Inflammatory macrophage treated with lipopolysaccharide for 4 hours (primary cell): ENCODE measurements at regions not wholly inside any gene's neighbourhood (a gene's known extent, or its start where the extent isn't known, plus 50 kb on each side); places are given as distances from the start of the nearest gene placed in this dataset.
"Not testable (repeated sequence)": the region's sequence is repeated elsewhere in the genome, so short reads cannot be mapped to it uniquely, and the experiment has no call there.

Source experiments
- DNase-seq: peaks from one replicate; pipeline ENCODE4 v3.0.0-alpha.2; 2020

DNA sequence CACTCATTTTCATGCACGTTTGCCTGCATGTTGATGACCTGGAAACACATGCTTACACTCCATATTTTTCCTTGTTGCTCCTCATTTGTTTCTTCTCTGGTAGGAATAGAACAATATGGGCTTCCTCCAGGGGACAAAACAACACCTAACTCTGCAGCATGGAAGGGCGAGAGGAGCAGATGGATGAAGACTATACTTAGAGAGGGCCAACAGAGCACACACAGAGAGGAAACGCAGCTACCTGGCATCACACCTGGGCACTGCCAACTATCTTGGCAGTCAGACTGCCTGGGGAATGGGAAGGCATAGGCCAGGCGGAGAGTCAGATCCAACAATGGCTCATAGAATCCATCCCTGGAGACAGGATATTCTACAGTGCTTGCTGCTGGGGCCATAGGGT is 290.9 kb downstream of the CD83 start:
- no peak for DNase-seq

DNA sequence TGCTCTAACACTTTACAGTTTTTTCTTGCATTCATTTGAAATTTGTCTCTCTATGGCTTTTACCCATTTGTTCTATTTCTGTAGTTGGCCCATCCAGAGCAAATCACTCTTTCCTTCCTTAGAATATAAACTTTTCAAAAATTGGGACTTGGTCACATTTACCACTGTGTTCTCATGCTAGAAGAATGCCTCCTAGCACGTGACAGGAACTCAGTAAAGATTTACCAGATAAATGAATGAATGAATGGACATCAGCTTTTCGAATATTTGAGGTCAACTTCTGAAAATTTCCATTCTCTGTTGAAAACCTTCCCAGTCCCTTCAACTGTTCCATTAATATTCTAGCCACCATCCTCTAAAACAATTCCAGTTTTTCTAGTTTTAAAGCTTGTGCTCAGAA is 294.5 kb downstream of the CD83 start:
- no peak for DNase-seq

DNA sequence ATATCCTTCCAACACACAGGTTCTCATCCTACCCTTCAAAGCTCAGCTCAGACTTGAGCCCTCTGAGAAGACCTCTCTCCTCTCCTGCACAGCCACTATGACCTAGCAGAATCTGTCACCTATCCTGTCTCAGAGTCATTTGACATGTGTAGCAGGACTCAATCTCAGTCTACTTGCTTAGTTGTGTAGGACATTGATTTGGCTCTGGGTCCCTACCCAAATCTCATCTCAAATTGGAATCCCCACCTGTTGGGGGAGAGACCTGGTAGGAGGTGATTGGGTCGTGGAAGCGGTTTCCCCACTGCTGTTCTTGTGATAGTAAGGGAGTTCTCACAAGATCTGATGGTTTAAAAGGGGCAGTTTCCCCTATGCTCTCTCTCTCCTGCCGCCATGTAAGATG is 297.9 kb downstream of the CD83 start:
- DNase-seq: no peak

DNA sequence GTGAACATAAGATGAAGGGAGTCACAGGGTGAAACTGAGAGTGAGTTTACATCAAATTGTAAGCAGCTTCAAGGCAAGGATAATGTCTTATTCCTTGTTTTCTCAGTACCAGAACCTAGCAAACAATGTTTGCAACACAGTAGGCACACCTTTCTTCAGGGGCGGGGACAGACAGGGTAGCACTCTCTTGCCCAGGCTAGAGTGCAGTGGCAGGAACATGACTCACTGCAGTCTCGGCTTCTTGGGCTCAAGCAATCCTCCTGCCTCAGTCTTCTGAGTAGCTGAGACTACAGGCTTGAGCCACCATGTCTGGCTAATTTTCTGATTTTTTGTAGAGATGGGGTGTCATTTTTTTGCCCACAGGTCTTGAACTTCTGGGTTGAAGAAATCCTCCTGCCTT is 299.8 kb downstream of the CD83 start:
- DNase-seq: no peak

DNA sequence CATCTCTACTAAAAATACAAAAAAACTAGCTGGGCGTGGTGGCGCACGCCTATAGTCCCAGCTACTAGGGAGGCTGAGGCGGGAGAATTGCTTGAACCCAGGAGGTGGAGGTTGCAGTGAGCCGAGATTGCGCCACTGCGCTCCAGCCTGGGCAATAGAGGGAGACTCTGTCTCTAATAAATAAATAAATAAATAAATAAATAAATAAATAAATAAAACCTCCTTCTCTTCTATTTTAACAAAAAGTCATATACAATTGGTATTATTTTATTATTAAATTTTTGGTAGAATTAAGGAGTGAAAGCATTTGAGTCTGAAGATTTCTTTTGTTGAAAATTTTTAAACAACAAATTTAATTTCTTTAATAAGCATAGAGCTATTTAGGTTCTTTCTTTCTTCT is 301.7 kb downstream of the CD83 start:
- not testable (repeated sequence) for DNase-seq

DNA sequence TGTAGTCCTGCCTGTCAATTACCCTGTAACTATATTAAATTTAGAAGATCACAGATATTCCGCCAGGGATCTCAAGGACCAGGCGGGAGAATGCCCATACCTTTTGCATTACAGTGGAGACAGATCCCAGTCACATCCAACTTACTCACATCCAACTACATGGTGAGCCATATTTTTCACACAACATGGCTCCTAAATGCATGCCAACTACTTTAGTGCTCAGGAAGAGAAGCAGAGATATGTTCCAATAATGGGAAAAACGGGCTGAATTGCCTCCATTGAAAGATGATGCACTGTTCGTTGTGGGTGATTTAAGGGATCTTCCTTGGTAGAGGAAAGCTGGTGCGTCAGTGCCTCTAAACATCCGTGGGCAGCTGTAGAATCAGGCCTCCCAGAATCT is 304.5 kb downstream of the CD83 start:
- DNase-seq: no peak

DNA sequence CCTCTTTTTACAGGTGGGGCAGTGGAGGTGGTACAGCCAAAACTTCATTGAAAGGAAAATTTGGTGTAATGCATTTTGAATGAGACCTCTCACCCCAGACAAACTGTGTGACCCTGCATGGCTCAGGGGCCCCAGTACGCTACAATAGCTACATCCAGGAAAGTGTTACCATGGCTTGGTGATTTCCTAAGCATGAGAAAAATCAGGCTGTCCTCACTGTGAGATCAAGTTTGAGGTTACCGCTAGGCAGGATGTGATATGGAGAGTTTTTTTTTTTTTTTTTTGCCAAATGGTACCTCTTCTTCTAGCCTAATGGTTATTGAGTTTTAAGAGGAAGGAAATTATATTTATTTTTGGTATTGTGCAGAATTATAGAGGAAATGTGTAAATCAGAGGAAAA is 305.3 kb downstream of the CD83 start:
- no peak for DNase-seq

DNA sequence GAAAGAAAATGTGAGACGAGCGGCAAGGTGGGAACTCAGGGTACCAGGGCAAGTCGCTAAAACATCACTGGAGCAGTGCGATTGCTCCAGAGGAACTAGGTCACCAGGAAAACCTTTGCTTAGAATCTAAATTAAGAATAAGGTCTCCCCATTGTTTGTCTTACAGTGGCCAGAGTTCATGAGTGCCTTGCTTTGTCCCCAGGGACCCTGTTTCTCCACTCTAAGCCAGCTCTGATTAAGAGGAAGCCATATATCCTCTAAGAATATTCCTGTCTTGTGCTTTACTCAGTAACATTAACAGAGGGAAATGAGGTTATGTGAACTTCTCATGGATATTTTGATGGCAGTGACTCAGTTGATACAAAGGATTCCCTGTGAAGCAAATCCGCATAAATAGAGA is 305.8 kb downstream of the CD83 start:
- DNase-seq: no peak

DNA sequence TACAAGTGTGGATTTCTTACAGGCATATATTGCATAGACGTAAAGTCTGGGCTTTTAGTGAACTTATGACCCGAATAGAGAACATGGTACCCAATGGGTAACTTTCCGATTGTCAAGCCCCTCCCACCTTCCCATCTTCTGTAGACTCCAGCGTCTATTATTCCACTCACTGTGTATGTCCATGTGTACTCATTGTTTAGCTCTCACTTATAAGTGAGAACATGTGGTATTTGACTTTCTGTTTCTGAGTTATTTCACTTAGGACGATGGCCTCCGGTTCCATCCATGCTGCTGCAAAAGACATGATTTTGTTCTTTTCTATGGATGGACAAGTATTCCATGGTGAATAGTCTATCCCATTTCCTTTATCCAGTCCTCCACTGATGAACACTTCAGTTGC is 306.4 kb downstream of the CD83 start:
- DNase-seq: no peak

DNA sequence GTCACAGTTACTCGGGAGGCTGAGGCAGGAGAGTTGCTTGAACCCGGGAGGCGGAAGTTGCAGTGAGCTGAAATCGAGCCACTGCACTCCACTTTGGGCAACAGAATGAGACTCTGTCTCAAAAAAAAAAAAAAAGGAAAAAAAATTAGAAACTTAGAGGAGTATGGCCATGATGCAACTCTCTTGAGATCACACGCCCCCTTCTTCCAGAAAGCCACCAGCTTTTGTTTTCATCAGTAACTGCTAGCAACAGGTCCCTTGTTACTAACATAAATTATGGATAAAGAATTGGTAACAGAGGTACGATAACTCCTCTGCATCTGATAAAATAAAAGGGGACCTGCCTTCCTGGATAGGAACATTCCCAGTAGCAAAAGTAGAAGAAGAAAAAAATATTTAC is 308.2 kb downstream of the CD83 start:
- DNase-seq: no peak

DNA sequence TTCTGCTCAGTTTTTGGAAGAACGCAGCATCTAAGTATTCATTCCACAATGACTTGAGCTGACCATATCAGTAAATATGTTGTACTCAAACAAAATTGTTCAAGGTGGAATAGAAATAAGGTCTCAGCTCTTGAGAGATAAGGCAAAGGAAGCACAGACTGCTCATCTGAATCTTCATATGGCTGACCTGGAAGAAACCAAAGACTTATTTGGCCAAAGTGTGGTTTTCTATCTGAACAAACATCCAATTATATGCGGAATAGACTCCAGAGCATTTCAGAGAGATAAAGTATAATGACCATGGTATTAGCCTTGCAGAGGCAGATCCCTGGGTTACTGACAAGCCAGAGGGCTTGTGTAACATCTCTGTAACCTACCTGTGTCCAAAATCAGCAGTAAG is 308.7 kb downstream of the CD83 start:
- DNase-seq: no peak

DNA sequence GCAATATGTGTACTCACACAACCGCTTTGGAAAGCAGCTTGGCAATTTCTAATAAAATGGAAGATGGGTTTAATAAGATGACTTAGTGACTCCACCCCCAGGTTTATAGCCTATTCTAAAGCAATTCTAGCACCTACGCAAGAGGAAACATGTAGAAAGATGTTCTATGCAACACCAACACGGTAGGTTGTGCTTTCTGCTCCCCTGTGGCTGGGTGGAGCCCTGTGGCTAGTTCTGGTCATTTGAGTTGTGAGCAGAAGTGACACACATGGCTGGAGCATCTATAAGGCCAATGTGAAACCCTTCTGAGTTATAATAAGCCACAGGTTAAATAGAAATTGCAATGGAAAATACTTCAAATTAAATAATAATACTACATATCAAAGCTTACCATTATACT is 310.7 kb downstream of the CD83 start:
- DNase-seq: no peak

DNA sequence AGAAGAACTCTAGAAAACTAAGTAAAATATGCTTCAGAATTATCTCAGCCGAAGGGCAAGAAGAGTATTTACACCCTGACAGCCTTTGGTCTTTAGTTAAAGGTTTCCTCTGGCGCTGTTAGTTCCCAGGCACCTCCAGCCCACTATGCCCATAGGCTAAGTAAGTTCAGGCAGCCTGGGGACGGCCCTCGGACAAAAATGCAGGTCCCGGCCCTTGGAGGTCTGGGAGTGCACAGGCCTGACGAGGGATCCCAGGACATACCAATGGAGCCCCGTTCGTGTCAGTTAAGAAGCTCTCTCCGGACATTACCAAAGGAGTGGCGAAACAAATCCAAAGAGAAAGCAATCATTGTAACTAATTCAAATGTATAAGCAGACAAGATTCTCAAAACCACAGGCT is 311.8 kb downstream of the CD83 start:
- DNase-seq: no peak

DNA sequence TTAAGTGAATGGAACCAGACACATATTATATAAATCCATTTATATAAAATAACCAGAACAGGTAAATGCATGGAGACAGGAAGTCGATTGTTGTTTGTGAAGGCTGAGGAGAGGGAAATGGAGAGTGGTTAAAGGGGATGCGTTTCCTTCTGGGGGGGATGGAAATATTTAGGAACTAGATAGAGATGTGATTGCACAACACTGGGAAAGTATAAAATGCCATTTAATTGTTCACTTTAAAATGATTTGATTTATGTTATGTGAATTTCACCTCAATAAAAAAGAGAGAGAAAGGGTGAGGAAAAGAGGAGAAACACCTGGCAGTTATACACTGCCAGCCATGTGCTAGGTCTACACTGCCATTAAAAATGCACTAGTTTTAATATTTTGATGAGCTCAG is 312.6 kb downstream of the CD83 start:
- no peak for DNase-seq

DNA sequence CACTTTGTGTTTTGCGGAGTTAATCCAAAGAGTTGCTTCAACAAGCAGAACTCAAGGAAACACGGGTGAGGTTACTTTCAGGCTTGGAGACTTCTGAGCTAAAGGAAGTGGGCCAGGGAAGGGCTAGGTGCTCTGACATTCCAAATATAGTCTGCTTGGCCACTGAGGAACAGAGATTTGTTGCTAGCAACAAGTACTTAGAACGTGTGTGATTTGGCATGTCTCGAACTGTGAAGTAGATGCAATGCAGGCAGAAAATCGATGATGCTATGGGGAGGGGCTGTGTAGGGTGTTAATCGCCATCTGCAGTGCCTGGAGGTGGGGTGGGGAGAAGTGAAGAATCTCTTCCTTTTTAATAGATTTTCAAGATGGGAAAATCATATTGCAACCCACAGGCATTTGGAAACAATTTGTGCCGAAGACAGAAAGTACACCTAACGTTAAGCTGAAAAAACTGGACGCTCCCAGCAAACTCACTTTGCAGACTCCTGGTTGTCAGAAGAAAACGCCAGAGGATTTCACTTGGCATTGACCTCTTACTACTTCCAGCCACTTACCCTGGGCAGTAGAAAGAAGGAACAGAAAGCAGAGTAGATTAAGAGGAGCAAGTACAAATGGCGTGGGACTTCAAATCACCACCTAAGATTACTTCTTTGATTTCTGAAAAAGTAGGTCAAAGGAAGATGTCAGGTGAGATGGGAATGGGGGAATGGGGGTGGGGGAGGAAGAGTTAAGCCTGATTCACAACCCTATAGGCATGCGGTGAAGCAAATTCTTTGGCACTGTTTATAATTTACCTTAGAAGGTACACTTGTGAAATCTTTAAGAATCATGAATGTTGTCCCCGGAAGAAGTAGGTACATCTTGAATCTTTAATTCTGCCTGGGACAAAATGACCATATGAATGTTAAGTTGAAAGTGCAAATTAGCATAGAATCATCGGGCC is 314.1 kb downstream of the CD83 start:
- no peak for DNase-seq

DNA sequence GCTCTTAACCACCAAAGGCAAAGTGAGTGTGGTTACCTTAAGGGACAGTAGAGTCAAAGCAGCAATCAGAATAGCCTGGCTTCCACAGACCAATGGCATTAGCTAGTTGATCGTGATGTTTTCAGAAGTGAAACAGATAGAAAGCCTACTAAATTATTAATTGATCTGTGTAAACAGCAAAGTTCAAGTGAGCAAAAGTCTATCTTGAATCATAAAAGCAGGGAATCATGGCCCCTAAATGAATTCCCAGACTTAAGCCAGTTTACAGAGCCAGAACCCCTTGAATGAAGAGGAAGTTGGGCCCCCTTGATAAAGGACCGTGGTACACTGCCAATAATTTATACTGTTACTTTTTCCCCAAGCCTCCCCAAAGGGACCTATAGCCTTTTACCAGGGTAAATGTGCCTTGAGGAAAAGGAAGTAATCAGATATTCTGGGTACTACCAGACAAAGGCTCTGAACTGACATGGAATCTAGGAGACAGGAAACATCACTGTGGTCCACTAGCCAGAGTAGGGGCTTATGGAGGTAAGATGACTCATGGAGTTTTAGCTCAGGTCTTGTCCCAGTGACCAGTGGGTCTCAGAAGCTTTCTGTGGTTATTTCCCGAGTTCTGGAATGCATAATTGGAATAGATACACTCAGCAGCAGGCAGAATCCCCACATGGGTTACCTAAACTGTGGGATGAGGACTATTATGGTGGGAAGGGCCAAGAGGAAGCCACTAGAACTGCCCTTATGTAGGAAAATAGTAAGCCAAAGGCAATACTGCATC is 317.5 kb downstream of the CD83 start:
- no peak for DNase-seq

DNA sequence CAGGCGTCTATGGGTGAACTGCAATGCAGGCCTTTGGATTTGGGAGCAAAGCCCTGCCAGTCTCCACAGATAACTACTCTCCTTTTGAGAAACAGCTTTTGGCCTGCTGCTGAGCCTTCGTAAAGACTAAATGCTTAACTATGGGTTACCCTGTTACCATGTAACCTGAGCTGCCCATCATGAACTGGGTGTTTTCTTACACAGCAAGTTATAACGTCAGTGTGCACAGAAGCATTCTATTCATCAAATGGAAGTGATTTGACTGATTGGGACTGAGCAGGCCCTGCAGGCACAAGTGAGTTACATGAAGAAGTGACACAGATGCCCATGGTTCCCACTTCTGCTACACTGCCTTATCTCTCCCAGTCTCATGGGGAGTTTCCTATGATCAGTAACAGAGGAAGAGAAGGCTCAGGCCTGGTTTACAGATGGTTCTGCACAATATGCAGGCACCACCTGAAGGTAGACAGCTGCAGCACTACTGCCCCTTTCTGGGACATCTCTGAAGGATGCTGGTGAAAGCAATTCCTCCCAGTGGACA is 319.1 kb downstream of the CD83 start:
- no peak for DNase-seq

DNA sequence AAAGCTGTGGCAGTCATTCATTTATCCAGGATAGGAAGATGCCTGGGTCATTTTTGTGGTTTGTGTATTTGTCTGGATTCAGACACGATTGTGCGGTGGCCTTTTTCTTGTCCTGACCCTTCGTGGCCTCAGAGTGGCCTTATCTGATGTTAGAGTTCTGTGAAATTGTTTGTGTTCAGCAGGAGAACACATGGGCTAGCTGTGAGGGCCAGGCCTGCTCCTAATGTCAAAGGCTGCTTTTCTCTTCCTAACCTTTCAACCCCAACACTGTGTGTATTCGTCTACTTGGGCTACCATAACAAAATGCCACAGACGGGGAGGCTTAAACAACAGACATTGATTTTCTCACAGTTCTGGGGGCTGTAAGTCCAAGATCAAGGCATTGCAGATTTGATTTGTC is 321.8 kb downstream of the CD83 start:
- DNase-seq: no peak

DNA sequence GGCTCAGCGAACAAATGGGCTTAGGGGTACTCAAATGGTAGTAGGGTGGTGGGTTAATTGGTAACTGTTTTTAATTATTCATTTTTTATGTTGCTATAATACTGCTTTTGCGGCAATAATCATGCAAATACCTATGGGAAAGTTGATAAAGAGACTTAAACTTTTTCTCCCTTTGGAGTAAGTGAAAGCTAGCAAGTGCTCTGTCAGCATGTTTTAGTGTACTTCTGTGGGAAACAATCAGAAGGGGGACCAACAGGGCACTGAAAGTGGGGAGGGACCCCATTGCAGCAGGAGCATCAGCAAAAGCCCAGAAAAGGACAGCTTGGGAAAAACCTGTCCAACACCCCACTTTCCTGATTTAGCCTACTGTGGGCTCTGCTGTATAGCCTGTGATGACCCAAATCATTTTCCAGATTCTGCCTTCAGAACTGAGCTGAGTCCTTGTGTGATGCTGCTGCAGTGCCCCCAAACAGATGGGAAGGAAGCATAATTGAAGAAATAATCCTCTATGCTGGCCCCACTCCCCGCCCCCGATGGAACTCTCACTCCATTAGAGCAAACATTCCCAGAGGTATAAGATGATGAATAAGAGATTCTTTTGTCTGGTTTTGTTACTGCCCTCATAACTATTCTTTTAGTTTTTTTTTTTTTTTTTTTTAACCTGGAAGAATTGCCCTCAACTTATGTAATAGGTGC is 322.8 kb downstream of the CD83 start:
- DNase-seq: no peak

DNA sequence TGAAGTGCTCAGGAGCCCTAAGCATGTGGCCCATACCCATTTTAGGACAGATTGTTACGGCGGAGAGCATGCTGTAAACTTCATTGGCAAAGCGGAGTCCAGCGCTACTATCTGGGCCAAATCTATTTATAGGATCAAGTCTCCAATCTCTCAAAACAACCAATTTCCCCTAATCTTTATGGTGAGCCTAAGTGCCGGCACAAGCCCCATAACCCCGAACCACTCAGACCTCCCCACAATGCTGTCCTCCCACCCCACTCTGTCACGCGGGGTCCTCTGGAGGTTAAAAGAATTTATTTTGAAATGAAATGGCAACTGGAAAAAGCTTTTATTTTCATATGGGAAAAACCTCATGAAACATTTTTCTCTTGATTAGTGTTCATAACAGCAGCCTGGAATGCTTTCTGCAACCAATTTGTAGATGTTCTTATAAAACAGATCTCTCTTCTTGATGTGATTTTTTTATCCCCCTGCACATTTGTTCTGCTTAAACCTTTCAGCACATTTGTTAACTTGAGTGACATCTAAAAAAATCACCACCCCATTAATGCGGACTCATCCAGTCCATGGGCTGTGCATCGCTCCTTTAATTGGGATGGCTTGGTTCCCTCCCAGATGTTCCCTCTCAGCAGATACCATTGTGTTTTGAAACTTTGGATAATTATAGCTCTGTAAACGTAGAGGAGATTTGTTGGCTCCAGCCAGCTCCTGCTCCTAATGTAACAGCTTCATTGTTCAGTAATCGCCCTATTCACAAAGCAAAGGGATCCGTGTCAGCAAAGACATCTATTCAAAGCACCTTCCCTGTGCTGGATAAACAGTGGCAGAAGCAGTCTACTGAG is 323.6 kb downstream of the CD83 start:
- DNase-seq: no peak

DNA sequence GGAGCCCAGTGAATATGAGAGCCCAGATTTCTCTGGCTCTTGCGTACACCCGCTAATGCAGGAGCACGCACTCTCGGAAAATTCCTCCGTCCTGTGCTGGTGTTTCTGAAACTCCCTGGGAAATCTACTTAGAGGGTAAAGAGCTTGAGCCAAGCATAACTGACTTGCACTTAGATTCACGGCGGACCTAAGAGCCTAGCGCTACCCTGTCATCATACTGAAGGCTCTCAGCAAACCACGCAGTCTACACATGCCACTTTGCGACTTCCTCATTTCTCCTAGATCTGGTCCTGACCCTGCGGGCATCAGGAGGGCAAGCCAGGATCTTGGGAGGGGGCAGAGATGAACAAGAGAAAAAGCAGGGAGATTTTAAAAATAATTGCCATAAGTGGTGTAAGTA is 324.7 kb downstream of the CD83 start:
- peak; percentile 42 for DNase-seq

DNA sequence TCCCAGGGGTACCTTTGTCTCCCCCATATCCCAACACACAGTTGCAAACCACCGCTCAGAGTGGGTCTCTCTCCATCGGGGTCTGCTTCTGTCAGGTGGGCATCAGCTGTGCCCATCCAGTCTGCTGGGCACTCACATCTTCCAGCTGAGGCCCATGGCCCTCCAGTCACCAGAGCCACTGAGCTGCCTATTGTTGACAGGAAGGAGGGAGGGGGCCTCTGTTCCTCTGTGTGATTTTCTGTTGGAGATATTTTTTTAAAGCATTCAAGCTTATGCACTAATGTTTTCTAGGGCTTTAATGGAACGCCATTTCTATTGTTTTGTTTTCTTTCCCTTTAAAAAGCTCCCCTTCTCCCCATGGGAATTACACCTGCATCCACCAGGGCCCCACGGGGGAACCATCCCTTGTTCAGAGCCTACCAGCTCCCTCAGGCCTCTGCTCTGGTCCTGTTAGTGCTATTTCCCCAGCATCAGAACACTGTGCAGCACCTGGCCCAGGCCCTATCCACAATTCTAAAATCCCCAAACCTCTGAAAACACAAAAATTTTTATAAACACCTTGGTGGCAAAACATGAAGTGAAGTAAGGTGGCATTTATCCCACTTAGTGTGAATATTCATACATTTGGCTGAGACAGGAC is 326.2 kb downstream of the CD83 start:
- no peak for DNase-seq
